ENCODE measurements at regions not wholly inside any gene's neighbourhood (a gene's known extent, or its start where the extent isn't known, plus 50 kb on each side); places are given as distances from the start of the nearest gene placed in this dataset.

- H3K27me3 ChIP-seq (ENCODE audit: low read length), result no peaks in the 10 kb centered on the region
- no peaks in the 10 kb centered on the region for H3K79me2 ChIP-seq (ENCODE audit: insufficient read depth, low read length)
- H3K36me3 ChIP-seq (ENCODE audit: low read length), result no peaks in the 10 kb centered on the region
- no peaks in the 10 kb centered on the region for H4K20me1 ChIP-seq (ENCODE audit: low read depth, low read length)
- H3K27ac ChIP-seq (ENCODE audit: low read depth, low read length), result no peak overlapping the region
- H3K4me2 ChIP-seq (ENCODE audit: low read depth, low read length, poor library complexity, severe bottlenecking), result no peak overlapping the region
- H3F3A ChIP-seq (ENCODE audit: insufficient read depth), result no peaks in the 10 kb centered on the region
- H3K4me3 ChIP-seq (ENCODE audit: insufficient read depth, low read length, poor library complexity, severe bottlenecking), result no peak overlapping the region
- no peaks in the 10 kb centered on the region; the same call in 1 of the 2 replicates for H3K9me2 ChIP-seq (replicated peaks; ENCODE audit: insufficient read depth, low read length)
- no peak overlapping the region for H3K9ac ChIP-seq (ENCODE audit: low read length)
- H2AFZ ChIP-seq (ENCODE audit: low read depth, low read length, severe bottlenecking), result no peak overlapping the region
- no peaks in the 10 kb centered on the region for H3K9me3 ChIP-seq (ENCODE audit: insufficient read depth, low read length)
- TF ChIP-seq EZH2phosphoT487 (conservative IDR thresholded peaks at IDR 0.05; ENCODE audit: low read length) (no peak), CTCF (IDR thresholded peaks at IDR 0.05; ENCODE audit: insufficient read depth, low read length, poor library complexity, severe bottlenecking) (no peak)
Observed at GRCh38 chr13:50668049-50668448, 175.4 kb downstream of the DLEU7 start.

GRCh38 chr13:50668691-50669271 is 174.7 kb downstream of the DLEU7 start:
- no peaks in the 10 kb centered on the region for H3K79me2 ChIP-seq (ENCODE audit: insufficient read depth, low read length)
- H3K9ac ChIP-seq (ENCODE audit: low read length), result no peak overlapping the region
- no peaks in the 10 kb centered on the region for H3K27me3 ChIP-seq (ENCODE audit: low read length)
- H2AFZ ChIP-seq (ENCODE audit: low read depth, low read length, severe bottlenecking), result no peak overlapping the region
- no peaks in the 10 kb centered on the region for H3K9me3 ChIP-seq (ENCODE audit: insufficient read depth, low read length)
- H3K27ac ChIP-seq (ENCODE audit: low read depth, low read length), result no peak overlapping the region
- H3F3A ChIP-seq (ENCODE audit: insufficient read depth), result no peaks in the 10 kb centered on the region
- H4K20me1 ChIP-seq (ENCODE audit: low read depth, low read length), result no peaks in the 10 kb centered on the region
- H3K9me2 ChIP-seq (replicated peaks; ENCODE audit: insufficient read depth, low read length), result no peaks in the 10 kb centered on the region; the same call in 1 of the 2 replicates
- H3K4me3 ChIP-seq (ENCODE audit: insufficient read depth, low read length, poor library complexity, severe bottlenecking), result no peak overlapping the region
- H3K36me3 ChIP-seq (ENCODE audit: low read length), result no peaks in the 10 kb centered on the region
- H3K4me2 ChIP-seq (ENCODE audit: low read depth, low read length, poor library complexity, severe bottlenecking), result no peak overlapping the region
- no peak for TF ChIP-seq EZH2phosphoT487 (conservative IDR thresholded peaks at IDR 0.05; ENCODE audit: low read length)
- no peak for TF ChIP-seq CTCF (IDR thresholded peaks at IDR 0.05; ENCODE audit: insufficient read depth, low read length, poor library complexity, severe bottlenecking)

GRCh38 chr13:50670272-50670671 is 173.2 kb downstream of the DLEU7 start:
- Histone ChIP-seq H4K20me1 (ENCODE audit: low read depth, low read length) (no peaks in the 10 kb centered on the region), H3F3A (ENCODE audit: insufficient read depth) (no peaks in the 10 kb centered on the region), H3K9me3 (ENCODE audit: insufficient read depth, low read length) (no peaks in the 10 kb centered on the region), H3K27me3 (ENCODE audit: low read length) (no peaks in the 10 kb centered on the region), H3K36me3 (ENCODE audit: low read length) (no peaks in the 10 kb centered on the region), H3K27ac (ENCODE audit: low read depth, low read length) (no peak overlapping the region), H2AFZ (ENCODE audit: low read depth, low read length, severe bottlenecking) (no peak overlapping the region), H3K9ac (ENCODE audit: low read length) (no peak overlapping the region), H3K79me2 (ENCODE audit: insufficient read depth, low read length) (no peaks in the 10 kb centered on the region), H3K9me2 (replicated peaks; ENCODE audit: insufficient read depth, low read length) (no peaks in the 10 kb centered on the region; the same call in 1 of the 2 replicates), H3K4me2 (ENCODE audit: low read depth, low read length, poor library complexity, severe bottlenecking) (no peak overlapping the region), H3K4me3 (ENCODE audit: insufficient read depth, low read length, poor library complexity, severe bottlenecking) (no peak overlapping the region)
- TF ChIP-seq EZH2phosphoT487 (conservative IDR thresholded peaks at IDR 0.05; ENCODE audit: low read length), result no peak
- TF ChIP-seq CTCF (IDR thresholded peaks at IDR 0.05; ENCODE audit: insufficient read depth, low read length, poor library complexity, severe bottlenecking), result no peak

Measured in SU-DHL-6 (cell line).